Ecto neural progenitor cell (in vitro differentiated cells): ENCODE measurements at regions not wholly inside any gene's neighbourhood (a gene's known extent, or its start where the extent isn't known, plus 50 kb on each side); places are given as distances from the start of the nearest gene placed in this dataset.
"Not testable (repeated sequence)": the region's sequence is repeated elsewhere in the genome, so short reads cannot be mapped to it uniquely, and the experiment has no call there.

Experiments
- DNase-seq: peaks from one replicate; pipeline ENCODE4 v3.0.0-alpha.2; 2018; ENCODE audit warnings: low spot score

GRCh38 chrX:78603908-78604307, 55.2 kb downstream of the RTL3 start:
- no peak for DNase-seq

GRCh38 chrX:78595901-78596502, 63.1 kb downstream of the RTL3 start:
- peak; percentile 46 for DNase-seq

- DNase-seq = no peak
These were observed 65.4 kb downstream of the RTL3 start for GRCh38 chrX:78593701-78594100.

- DNase-seq = no peak
These were observed 67.1 kb downstream of the RTL3 start for GRCh38 chrX:78592030-78592429.

GRCh38 chrX:78574306-78574705, 84.8 kb downstream of the RTL3 start:
- no peak for DNase-seq

- no peak for DNase-seq
These were observed 85.5 kb downstream of the RTL3 start for GRCh38 chrX:78573630-78574029.

GRCh38 chrX:78571849-78572248, 87.3 kb downstream of the RTL3 start:
- no peak for DNase-seq

- no peak for DNase-seq
These were observed 103.6 kb downstream of the RTL3 start for GRCh38 chrX:78555401-78555980.

- not testable (repeated sequence) for DNase-seq
These were observed 106.5 kb downstream of the RTL3 start for GRCh38 chrX:78552628-78553027.

- no peak for DNase-seq
These were observed 111.1 kb downstream of the RTL3 start for GRCh38 chrX:78548012-78548411.

- DNase-seq = no peak
These were observed 113.9 kb downstream of the RTL3 start for GRCh38 chrX:78545233-78545632.

GRCh38 chrX:78543281-78543680, 115.8 kb downstream of the RTL3 start:
- no peak for DNase-seq

- DNase-seq = no peak
These were observed 119.0 kb downstream of the RTL3 start for GRCh38 chrX:78540171-78540570.

- DNase-seq = no peak
These were observed 124.9 kb downstream of the RTL3 start for GRCh38 chrX:78534221-78534620.

GRCh38 chrX:78532363-78532762, 126.8 kb downstream of the RTL3 start:
- DNase-seq = no peak

GRCh38 chrX:78527818-78528217, 131.3 kb downstream of the RTL3 start:
- no peak for DNase-seq

- no peak for DNase-seq
These were observed 131.9 kb downstream of the RTL3 start for GRCh38 chrX:78527263-78527662.

- DNase-seq = no peak
These were observed 136.5 kb downstream of the RTL3 start for GRCh38 chrX:78522601-78523000.

- no peak for DNase-seq
These were observed 142.0 kb downstream of the RTL3 start for GRCh38 chrX:78517124-78517523.

GRCh38 chrX:78514852-78515251, 144.3 kb downstream of the RTL3 start:
- DNase-seq = no peak

- DNase-seq = no peak
These were observed 145.0 kb downstream of the RTL3 start for GRCh38 chrX:78513971-78514738.

GRCh38 chrX:78506248-78506647, 152.9 kb downstream of the RTL3 start:
- DNase-seq = no peak

- no peak for DNase-seq
These were observed 162.6 kb downstream of the RTL3 start for GRCh38 chrX:78496483-78496882.

GRCh38 chrX:78493180-78493579, 165.8 kb upstream of the CYSLTR1 start:
- no peak for DNase-seq
